AG09319 (cell line): ENCODE measurements at regions not wholly inside any gene's neighbourhood (a gene's known extent, or its start where the extent isn't known, plus 50 kb on each side); places are given as distances from the start of the nearest gene placed in this dataset.
"Not testable (repeated sequence)": the region's sequence is repeated elsewhere in the genome, so short reads cannot be mapped to it uniquely, and the experiment has no call there.

Experiments used
- DNase-seq: peaks from one replicate; pipeline ENCODE4 v3.0.0-alpha.2; 2010; ENCODE audit warnings: low read depth; ENCODE audit errors: extremely low read depth
- TF ChIP-seq, protein P1 (sequence below): IDR thresholded peaks from 2 replicates; pipeline ENCODE4 v1.5.1; 2011; ENCODE audit warnings: low read depth, mild to moderate bottlenecking, inconsistent platforms, low read length, moderate library complexity

DNA sequence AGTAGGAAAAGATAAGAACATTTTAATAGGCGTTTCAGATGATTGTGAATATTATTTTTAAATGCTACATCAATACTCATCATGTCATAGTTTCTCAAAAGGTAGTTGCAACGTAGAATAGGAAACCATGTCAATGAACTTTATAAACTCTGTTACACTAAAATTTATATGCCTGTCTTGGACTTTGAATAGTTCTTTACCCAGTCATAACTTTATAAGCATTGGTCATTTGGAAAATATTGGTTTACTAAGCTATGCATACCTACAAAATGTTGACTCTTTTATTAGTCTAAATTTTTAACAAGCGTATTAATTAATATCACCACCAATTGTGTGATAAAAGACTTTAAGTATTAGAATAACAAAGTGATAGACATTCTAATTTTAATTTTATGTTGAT lies 293.5 kb downstream of the CGGBP1 start:
- TF ChIP-seq, protein P1, sequence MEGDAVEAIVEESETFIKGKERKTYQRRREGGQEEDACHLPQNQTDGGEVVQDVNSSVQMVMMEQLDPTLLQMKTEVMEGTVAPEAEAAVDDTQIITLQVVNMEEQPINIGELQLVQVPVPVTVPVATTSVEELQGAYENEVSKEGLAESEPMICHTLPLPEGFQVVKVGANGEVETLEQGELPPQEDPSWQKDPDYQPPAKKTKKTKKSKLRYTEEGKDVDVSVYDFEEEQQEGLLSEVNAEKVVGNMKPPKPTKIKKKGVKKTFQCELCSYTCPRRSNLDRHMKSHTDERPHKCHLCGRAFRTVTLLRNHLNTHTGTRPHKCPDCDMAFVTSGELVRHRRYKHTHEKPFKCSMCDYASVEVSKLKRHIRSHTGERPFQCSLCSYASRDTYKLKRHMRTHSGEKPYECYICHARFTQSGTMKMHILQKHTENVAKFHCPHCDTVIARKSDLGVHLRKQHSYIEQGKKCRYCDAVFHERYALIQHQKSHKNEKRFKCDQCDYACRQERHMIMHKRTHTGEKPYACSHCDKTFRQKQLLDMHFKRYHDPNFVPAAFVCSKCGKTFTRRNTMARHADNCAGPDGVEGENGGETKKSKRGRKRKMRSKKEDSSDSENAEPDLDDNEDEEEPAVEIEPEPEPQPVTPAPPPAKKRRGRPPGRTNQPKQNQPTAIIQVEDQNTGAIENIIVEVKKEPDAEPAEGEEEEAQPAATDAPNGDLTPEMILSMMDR, result no peak
- no peak for DNase-seq

DNA sequence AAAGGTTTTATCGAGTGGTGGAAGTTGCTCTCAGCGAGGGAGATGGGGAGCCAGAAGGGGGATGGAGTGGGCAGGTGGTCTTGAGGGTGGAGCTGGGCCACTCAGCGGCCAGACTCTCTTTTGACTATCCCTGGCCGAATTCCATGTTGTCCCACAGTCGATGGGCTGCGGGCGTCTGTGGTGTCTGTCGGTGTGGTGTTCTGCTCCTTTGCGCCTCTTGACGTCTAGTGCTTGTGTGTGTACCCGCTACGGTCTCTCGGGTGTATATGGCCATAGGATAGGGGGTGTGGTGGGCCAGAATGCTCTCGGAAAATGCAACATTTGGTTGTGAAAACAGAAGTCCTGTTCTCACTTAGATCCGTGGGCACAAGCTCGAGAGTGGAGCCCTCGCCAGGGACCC lies 297.0 kb downstream of the CGGBP1 start:
- DNase-seq, result no peak
- TF ChIP-seq, protein P1, result no peak

- DNase-seq, result no peak
- TF ChIP-seq, protein P1, result no peak
Observed at GRCh38 chr3:87761341-87761740, 297.5 kb downstream of the CGGBP1 start.

GRCh38 chr3:87756616-87757015 lies 302.2 kb downstream of the CGGBP1 start:
- TF ChIP-seq, protein P1, result no peak
- DNase-seq, result no peak

DNA sequence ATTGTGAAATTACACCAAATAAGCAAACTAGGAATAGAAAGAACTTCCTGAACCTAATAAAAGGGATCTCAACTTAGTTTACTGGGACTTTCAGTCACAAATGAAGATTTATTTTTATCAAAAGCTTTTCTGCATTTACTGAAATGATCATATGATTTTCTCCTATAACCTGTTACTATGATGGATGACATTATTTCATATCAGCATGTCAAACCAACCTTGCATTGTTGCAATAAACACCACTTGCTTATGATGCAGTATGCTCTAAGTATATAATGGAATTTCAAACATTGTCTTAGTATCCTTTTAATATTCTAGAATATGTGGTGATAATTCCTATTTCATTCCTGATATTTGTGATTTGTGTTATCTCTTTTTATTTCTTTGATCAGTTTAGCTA lies 303.0 kb downstream of the CGGBP1 start:
- DNase-seq, result no peak
- TF ChIP-seq, protein P1, result no peak

DNA sequence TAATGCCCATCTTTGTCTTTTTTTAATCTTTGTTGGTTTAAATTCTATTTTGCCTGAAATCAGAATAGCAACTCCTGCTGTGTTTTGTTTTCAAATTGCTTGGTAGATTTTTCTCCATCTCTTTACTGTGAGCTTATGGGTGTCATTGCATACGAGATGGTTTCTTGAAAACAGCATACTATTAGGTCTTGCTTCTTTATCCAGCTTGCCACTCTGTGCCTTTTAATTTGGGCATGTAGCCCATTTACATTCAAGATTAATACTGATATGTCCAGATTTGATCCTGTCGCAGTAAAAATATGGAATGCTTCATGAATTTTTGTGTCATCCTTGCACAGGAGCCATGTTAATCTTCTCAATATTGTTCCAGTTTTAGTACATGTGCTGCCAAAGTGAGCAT lies 316.6 kb downstream of the CGGBP1 start:
- no peak for DNase-seq
- TF ChIP-seq, protein P1, result no peak

DNA sequence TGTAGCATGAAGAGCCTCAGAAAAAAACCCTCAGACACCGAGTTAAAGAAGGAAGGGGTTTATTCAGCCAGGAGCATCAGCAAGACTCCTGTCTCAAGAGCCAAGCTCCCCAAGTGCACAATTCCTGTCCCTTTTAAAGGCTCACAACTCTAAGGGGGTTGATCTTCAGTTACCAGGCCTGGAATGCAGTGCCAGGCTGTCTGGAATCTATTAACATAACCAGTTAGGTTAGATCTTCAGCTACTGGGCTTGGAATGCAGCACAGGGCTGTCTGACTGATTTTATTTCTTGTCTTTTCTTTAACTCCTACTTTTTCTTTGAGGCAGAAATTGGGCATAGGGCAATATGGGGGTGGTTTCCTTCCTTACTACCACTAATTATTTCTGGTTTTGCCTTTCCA lies 317.9 kb downstream of the CGGBP1 start:
- not testable (repeated sequence) for DNase-seq

GRCh38 chr3:87737817-87738216 lies 321.0 kb downstream of the CGGBP1 start:
- not testable (repeated sequence) for DNase-seq
